Fibroblast of the aortic adventitia (primary cell): ENCODE measurements at regions not wholly inside any gene's neighbourhood (a gene's known extent, or its start where the extent isn't known, plus 50 kb on each side); places are given as distances from the start of the nearest gene placed in this dataset.

ENCODE experiments used
- DNase-seq: peaks from one replicate; pipeline ENCODE4 v3.0.0-alpha.2; 2010; ENCODE audit warnings: low read depth
- H3K4me3 ChIP-seq: 2 replicates; pipeline ENCODE4 v1.5.1; 2011; ENCODE audit warnings: low read depth, mild to moderate bottlenecking, control low read depth, low read length, moderate library complexity
- TF ChIP-seq, protein P1 (sequence below): IDR thresholded peaks from 2 replicates; pipeline ENCODE4 v1.5.1; 2011; ENCODE audit warnings: mild to moderate bottlenecking, low read length, control low read depth, inconsistent platforms; ENCODE audit not compliant: insufficient read depth

DNA sequence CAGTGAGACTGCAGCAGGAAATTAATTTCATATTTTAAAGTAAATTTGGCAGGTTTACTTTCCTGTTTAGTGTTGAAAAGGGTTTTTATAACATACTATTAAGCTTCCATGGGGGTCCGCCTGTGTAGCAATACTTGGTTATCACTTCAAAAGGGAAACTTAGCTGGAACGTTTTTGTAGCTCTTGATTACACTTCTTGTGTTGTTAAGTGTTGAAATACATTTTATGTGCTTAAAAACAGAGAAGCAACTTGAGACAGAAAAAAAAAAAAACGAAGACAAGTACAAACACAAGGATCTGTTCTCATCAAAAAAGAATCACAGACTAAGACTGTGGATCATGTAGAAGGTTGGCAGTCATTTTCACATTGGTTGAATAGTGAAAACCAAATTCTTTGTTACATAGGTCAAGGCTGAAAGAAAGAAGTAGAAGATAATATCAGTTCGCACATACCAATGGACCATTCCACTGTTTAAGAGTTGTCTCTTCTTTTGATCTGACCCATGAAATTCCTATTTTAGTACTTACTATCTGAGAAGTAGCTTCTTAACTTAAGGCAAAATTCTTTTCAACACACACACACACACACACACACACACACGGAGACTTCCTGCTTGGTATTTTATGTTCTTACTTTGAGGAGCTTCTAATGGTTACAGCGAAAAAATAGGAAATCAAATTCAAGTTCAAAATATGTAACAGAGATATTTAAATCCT is 113.9 kb upstream of the SLC35B3 start:
- TF ChIP-seq, protein P1, sequence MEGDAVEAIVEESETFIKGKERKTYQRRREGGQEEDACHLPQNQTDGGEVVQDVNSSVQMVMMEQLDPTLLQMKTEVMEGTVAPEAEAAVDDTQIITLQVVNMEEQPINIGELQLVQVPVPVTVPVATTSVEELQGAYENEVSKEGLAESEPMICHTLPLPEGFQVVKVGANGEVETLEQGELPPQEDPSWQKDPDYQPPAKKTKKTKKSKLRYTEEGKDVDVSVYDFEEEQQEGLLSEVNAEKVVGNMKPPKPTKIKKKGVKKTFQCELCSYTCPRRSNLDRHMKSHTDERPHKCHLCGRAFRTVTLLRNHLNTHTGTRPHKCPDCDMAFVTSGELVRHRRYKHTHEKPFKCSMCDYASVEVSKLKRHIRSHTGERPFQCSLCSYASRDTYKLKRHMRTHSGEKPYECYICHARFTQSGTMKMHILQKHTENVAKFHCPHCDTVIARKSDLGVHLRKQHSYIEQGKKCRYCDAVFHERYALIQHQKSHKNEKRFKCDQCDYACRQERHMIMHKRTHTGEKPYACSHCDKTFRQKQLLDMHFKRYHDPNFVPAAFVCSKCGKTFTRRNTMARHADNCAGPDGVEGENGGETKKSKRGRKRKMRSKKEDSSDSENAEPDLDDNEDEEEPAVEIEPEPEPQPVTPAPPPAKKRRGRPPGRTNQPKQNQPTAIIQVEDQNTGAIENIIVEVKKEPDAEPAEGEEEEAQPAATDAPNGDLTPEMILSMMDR = no peak
- no peak overlapping the region for H3K4me3 ChIP-seq
- DNase-seq = no peak

DNA sequence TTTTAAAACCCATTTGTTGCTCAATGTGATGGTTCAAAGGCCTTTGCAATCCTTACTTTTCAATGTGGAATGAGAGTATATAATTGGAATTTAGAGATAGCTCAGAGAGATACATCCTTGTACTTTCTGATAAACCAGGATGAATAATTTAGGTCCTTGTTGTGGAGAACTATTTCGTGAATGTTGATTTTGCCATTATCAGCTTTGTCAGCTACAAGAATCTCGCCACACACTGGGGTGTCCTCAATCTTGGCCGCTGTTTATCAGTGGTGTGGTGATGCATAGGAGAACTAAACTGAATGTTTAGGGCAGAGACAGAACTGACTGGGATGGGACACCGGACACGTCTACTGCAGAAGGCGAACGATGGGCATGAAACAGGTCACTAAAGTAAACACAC is 111.2 kb upstream of the SLC35B3 start:
- TF ChIP-seq, protein P1 = no peak
- no peak overlapping the region for H3K4me3 ChIP-seq
- no peak for DNase-seq

DNA sequence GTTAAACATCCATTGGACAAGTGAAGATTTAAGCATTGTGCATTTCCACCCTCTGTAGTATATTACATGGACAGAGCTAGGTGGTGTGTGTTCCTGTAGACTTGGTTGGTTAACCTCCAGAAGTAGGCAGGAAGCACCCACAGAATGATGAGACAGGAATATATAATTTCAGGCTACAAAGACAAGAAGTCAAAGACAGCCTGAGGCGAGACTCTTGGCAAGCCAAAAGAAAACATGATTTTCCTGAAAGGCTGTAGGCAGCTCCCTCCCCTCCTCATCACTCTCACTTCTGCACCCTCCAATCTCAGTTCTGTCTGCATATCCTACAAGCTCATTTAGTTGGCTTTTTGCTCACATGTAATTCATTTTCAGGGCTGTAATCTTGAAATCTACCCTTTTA is 110.0 kb upstream of the SLC35B3 start:
- H3K4me3 ChIP-seq = no peak overlapping the region
- DNase-seq = no peak
- TF ChIP-seq, protein P1 = no peak

DNA sequence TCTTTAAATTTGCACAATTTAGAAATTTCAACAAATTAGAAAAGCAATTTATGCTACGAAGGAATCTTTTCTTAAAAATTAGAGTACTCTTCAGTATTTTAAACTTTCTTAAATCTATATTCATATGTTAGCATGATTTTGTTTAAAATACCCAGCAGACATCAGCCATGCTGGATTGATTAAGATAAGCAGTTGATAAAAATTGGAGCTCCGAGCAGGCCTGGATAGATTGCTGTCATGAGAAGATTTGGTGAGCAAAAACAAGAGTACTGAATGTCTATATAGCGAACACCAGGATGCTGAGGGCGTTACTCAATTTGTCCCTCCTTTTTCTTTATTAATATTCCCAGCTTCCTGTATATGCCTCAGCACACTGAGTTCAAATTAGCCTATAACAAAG is 108.4 kb upstream of the SLC35B3 start:
- H3K4me3 ChIP-seq = no peak overlapping the region
- TF ChIP-seq, protein P1 = no peak
- DNase-seq = no peak

DNA sequence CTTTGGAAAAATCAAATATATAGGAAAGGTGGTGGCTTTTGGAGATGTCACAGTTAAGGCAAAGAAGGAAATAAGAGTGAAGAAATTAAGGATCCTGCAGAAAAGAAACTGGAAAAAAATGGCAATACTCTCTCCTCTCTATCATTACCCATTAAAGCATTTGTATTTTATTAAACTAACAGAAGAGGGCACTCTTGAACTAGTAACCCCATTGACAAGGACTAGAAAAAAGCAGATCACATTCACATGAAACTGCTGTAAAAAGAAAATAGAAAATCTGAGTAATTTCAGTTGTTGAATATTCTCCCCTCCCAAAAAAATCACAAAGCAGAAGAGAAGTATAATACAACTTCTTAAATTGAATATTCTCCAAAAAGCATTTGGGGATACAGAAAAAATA is 104.1 kb upstream of the SLC35B3 start:
- H3K4me3 ChIP-seq = no peak overlapping the region
- DNase-seq = peak; percentile 3
- TF ChIP-seq, protein P1 = no peak

DNA sequence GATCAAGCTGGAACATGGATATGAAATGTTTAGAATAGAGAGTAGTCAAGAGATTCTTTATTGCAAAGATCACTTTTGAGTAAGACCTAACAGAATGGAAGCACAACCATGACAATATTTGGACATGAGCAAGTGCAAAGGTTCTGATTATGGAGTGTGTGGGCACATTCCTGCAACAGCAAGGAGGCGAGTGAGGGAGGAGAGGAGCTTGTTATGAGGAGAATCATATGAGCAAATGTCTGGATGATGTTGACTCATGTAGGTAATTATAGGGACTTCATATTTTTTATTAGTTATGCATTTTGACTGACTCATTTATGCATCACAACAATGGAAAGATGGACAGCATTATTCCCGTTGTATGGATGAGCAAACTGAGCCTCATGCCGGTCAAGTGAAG is 100.8 kb upstream of the SLC35B3 start:
- TF ChIP-seq, protein P1 = no peak
- no peak overlapping the region for H3K4me3 ChIP-seq
- DNase-seq = no peak

DNA sequence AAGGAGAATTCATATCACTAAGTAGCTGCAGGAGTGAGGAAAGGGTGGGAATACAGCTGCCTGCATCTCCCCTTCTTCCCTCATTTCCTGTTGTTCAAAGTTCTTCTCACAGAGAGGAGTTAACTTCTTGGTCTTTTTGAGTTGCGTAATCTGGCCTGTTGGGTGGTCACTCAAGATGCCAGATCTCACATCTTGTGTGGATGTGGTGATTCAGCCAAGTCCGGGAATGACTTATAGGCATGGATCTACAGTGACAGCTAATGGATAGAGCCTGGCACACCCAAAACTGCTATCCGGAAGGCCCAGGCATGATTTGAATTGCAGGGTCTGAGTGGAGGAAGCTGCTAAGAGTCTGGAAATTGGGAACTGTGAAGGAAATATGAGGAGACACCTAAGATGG is 100.2 kb upstream of the SLC35B3 start:
- TF ChIP-seq, protein P1 = no peak
- H3K4me3 ChIP-seq = no peak overlapping the region
- DNase-seq = no peak
